GM12892 (cell line): ENCODE measurements at regions not wholly inside any gene's neighbourhood (a gene's known extent, or its start where the extent isn't known, plus 50 kb on each side); places are given as distances from the start of the nearest gene placed in this dataset.
"Not testable (repeated sequence)": the region's sequence is repeated elsewhere in the genome, so short reads cannot be mapped to it uniquely, and the experiment has no call there.

ENCODE experiments used
- DNase-seq: peaks from one replicate; pipeline ENCODE4 v3.0.0; 2011; ENCODE audit not compliant: insufficient read length
- FAIRE-seq: peaks from 2 replicates; lab custom pipeline; 2011; peaks lifted over from hg19 to GRCh38; lab: Jason Lieb, UNC
- POLR2A ChIP-seq: IDR thresholded peaks from 2 replicates; pipeline ENCODE4 v1.6.1; 2011; ENCODE audit warnings: low read depth, low read length, control low read depth
- POLR2AphosphoS5 ChIP-seq: IDR thresholded peaks from 2 replicates; pipeline ENCODE4 v1.6.1; 2011; ENCODE audit warnings: low read depth, low read length, control low read depth
- TAF1 ChIP-seq: IDR thresholded peaks from 2 replicates; pipeline ENCODE4 v1.6.1; 2011; ENCODE audit warnings: low read depth, mild to moderate bottlenecking, control low read depth, low read length, borderline replicate concordance

GRCh38 chr11:101279728-101280127, 150.1 kb upstream of the PGR start:
- no peak for TF ChIP-seq TAF1
- no peak for TF ChIP-seq POLR2A
- TF ChIP-seq POLR2AphosphoS5 = no peak
- FAIRE-seq = no peak
- DNase-seq = no peak

- no peak for TF ChIP-seq TAF1
- no peak for TF ChIP-seq POLR2A
- no peak for TF ChIP-seq POLR2AphosphoS5
- no peak for DNase-seq
- FAIRE-seq = no peak
Observed at GRCh38 chr11:101278286-101278685, 148.7 kb upstream of the PGR start.

GRCh38 chr11:101277036-101277435, 147.4 kb upstream of the PGR start:
- DNase-seq (no peak), FAIRE-seq (no peak)
- no peak for TF ChIP-seq POLR2A
- TF ChIP-seq POLR2AphosphoS5 = no peak
- TF ChIP-seq TAF1 = no peak

GRCh38 chr11:101269990-101270660, 140.5 kb upstream of the PGR start:
- DNase-seq (no peak), FAIRE-seq (no peak)
- no peak for TF ChIP-seq POLR2AphosphoS5
- no peak for TF ChIP-seq TAF1
- TF ChIP-seq POLR2A = no peak

GRCh38 chr11:101269390-101269789, 139.8 kb upstream of the PGR start:
- no peak for FAIRE-seq
- no peak for DNase-seq
- TF ChIP-seq POLR2AphosphoS5 (no peak), TAF1 (no peak), POLR2A (no peak)

- FAIRE-seq = no peak
- no peak for DNase-seq
- no peak for TF ChIP-seq TAF1
- no peak for TF ChIP-seq POLR2AphosphoS5
- TF ChIP-seq POLR2A = no peak
Observed at GRCh38 chr11:101267654-101268053, 138.0 kb upstream of the PGR start.

DNA sequence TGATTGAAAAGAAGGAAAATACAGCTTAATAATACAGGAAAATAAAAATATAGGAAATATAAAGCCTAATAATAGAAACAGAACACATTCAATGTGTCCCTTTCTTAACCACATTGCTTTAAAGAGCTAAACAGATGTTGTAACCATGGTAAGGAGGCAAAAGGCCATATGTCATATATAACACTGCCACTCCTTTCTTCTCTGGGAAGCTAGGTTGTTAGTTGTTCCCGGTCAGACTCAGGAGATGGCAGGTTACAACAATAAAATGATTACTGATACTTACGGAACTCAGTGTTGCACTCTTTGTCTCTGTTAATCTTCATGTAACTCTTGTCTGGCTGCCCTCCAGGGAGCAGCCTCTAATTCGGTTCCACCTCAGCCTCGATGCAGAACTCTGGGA, 134.7 kb upstream of the PGR start:
- DNase-seq = no peak
- FAIRE-seq = no peak

DNA sequence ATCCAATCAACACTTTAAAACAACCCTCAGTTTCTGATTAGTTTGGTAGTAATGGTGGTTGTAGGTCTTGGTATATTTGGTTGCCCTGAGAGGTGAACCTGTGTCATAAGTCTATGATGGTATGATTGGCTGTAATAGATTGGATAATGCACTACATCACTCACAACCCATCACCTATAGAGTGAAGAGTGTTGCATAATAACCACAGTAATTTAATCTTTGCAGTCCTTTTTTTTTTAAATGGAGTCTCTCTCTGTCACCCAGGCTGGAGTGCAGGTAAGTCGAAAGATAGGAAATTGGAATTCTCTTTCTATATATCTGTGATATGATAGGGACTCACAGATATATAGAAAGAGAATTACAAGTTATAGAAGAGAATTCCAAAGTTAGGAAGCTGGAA, 133.4 kb upstream of the PGR start:
- TF ChIP-seq POLR2AphosphoS5 = no peak
- TF ChIP-seq POLR2A = no peak
- no peak for TF ChIP-seq TAF1
- no peak for DNase-seq
- FAIRE-seq = no peak

More for the DNA sequence above, 134.7 kb upstream of the PGR start:
- TF ChIP-seq POLR2AphosphoS5 = no peak
- TF ChIP-seq TAF1 = no peak
- TF ChIP-seq POLR2A = no peak

DNA sequence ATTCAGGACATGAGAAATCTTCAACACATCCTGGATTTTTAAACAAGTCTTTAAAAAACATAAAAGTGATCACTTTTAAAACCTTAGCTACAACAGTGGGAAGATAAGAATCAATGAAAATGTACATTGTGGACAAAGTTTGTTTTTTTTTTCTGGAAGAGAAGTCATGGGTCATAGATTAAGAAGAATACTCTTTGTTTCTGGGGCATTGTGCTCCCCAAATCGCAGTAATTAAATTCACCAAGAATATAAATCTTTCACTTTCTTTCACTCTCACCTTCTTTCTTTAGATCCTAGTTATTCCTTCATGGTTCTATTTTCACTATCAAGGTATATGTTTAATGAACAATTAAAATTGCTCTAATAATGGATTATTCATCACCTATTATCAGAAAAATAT, 132.6 kb upstream of the PGR start:
- no peak for DNase-seq
- TF ChIP-seq POLR2A (no peak), TAF1 (no peak), POLR2AphosphoS5 (no peak)
- no peak for FAIRE-seq

DNA sequence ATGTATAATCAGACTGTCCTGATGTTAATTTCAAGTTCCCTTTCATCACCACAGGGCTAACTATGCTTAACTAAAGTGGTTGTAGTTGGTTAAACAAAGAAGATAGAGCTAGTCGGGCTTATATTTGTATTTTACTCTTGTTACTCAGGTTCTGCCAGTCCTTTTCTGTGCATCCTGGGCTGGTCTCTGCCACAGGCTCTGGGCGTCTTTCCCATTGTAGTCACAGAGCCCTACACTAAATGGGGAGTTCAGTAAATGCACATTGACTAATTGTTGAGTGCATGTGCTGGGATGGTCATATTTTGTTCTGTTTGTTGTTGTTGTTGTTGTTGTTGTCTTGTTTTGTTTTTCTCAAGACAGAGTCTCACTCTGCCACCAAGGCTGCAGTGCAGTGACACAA, 125.4 kb upstream of the PGR start:
- no peak for FAIRE-seq
- TF ChIP-seq TAF1 = no peak
- no peak for TF ChIP-seq POLR2AphosphoS5
- TF ChIP-seq POLR2A = no peak
- DNase-seq = no peak

DNA sequence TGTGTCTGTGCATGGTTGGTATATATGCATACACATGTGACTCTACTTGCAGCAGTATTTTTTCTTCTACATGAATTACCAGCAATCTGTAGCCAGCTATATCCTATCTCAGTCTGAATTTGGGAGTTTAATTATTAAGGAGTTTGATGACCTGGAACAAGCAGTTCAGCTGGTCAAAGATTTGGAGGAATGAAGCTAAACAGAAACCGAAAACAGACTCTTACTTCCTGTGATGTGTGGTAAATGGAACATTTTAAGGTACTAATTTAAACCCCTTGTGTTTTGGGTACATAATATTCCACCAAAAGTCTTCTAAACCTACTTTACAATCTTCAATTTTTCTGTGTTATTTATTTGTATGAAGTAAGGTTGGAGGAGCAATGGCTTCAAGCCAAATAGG, 124.4 kb upstream of the PGR start:
- FAIRE-seq = peak; percentile 17
- DNase-seq = no peak
- no peak for TF ChIP-seq TAF1
- TF ChIP-seq POLR2AphosphoS5 = no peak
- no peak for TF ChIP-seq POLR2A

DNA sequence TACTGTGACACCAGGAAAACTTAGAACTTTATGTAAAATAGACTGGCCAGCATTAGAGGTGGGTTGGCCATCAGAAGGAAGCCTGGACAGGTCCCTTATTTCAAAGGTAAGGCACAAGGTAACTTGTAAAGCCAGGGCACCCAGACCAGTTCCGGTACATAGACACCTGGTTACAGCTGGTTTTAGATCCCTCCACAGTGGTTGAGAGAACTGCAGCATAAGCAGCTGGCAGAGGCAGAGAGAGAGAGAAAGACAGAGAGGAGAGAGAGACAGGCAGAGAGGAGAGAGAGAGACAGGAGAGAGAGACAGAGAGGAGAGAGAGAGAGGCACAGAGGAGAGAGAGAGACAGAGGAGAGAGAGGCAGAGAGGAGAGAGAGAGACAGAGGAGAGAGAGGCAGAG, 116.0 kb upstream of the PGR start:
- DNase-seq, FAIRE-seq: not testable (repeated sequence)

DNA sequence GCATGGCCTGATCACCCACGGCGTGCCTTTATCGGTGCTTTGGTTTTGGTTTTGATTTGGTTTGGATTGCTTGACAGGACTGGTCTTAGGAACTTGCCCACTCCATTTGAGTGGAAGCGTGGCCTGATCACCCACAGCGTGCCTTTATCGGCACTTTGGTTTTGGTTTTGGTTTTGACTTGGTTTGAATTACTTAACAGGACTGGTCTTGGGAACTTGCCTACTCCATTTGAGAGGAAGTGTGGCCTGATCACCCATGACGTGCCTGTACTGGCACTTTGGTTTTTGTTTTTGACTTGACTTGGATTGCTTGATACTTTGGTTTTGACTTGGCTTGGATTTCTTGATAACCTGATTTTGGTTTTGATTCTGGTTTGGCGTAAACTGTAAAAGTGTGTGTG, 115.5 kb upstream of the PGR start:
- not testable (repeated sequence) for FAIRE-seq, DNase-seq
